ENCODE measurements at regions not wholly inside any gene's neighbourhood (a gene's known extent, or its start where the extent isn't known, plus 50 kb on each side); places are given as distances from the start of the nearest gene placed in this dataset.

DNA sequence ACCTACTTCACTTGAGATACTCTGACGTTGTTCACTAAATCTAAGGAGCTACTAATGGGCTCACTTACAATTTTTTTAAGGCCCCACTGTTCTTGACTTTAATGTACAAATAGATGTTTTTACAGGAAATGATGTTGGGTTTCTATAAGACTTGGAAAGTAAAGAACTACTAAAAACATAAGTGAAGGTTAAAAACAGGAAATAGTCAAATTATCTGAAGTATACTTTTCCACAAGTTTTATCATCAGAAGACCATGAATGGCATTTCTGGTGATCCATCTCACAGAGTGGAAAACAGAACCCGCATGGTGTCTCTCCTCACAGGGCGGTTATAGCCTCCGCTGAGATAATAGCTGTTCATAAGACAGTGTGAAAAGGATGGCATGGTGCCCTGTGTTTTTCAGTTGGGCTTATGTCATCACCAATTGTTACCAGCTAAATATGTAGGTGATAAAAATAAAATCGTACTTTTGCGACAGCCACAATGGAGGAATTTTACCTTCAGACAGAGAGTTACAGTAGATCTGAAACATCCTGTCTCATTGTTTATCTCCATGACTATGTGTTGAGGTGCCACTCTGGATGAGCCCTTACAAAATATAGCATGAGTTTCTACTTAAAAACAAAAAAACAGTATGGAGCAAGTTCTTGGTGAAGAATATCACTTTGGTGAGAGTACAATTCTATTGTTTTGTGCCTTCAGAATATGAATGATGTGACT, 462.4 kb downstream of the RAP2B start:
- H3K4me3 ChIP-seq (ENCODE audit: low read depth, low read length) = no peak overlapping the region
- TF ChIP-seq, protein P1, sequence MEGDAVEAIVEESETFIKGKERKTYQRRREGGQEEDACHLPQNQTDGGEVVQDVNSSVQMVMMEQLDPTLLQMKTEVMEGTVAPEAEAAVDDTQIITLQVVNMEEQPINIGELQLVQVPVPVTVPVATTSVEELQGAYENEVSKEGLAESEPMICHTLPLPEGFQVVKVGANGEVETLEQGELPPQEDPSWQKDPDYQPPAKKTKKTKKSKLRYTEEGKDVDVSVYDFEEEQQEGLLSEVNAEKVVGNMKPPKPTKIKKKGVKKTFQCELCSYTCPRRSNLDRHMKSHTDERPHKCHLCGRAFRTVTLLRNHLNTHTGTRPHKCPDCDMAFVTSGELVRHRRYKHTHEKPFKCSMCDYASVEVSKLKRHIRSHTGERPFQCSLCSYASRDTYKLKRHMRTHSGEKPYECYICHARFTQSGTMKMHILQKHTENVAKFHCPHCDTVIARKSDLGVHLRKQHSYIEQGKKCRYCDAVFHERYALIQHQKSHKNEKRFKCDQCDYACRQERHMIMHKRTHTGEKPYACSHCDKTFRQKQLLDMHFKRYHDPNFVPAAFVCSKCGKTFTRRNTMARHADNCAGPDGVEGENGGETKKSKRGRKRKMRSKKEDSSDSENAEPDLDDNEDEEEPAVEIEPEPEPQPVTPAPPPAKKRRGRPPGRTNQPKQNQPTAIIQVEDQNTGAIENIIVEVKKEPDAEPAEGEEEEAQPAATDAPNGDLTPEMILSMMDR (IDR thresholded peaks at IDR 0.05; ENCODE audit: borderline replicate concordance, insufficient read depth, low read depth, low read length) = no peak

DNA sequence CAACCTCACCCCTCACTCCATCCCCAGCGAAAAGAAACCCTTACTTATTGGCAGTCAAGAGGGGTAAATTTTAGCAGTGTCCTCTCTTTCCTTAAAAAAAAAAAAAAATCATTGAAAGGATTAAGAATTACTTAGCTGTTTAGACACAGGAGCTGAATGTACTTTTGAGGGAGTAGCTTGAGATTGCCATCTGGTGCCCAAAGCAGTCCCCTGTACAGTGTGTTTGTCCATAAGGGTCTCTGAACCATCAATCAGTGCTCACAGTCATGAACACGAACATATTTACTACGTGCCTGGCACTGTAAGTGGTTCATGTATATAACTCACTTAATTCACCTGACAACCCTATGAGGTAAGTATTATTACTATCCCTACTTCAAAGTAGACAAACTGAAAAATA, 463.5 kb downstream of the RAP2B start:
- TF ChIP-seq, protein P1 (IDR thresholded peaks at IDR 0.05; ENCODE audit: borderline replicate concordance, insufficient read depth, low read depth, low read length) = no peak

DNA sequence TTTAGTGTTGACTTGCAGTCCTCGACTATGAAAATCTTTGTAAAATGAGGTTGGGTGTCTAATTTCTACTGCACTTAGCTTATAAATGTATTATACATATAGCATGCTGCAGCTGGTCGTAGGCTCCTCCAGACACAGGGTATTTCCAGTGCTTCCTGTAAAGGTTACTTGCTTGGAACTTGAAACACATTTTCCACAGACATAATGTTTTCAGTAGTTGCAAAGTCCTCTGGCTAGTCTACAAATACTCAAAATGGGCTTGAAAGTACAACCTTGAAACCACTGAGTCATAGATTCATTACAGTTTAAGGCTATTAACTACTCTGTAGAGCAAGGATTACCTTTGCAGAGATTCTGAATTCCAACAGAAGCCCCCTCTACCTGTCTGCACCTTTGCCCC, 464.1 kb downstream of the RAP2B start:
- TF ChIP-seq, protein P1 (IDR thresholded peaks at IDR 0.05; ENCODE audit: borderline replicate concordance, insufficient read depth, low read depth, low read length) = no peak
- H3K4me3 ChIP-seq (ENCODE audit: low read depth, low read length) = no peak overlapping the region

More for the DNA sequence above, 463.5 kb downstream of the RAP2B start:
- H3K4me3 ChIP-seq (ENCODE audit: low read depth, low read length) = no peak overlapping the region

DNA sequence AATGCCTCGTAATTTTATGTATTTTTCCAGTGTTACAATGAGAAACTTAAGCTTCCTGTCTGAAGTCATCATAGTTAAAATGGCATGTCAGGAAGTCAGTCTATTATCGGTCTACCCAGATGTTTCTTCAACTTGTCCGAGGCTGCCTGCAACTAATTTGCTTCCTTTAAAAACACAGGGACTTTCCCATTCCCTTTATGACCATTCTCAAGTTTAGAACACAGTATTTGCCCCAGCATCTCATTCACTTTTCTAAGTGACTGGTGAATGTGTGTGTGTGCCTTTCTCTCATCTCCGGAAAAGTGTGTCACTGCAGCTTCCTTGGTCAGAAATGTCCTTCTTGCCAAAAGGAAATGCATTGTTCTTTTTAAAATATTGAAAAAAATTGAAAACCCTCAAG, 466.6 kb downstream of the RAP2B start:
- no peak overlapping the region for H3K4me3 ChIP-seq (ENCODE audit: low read depth, low read length)

DNA sequence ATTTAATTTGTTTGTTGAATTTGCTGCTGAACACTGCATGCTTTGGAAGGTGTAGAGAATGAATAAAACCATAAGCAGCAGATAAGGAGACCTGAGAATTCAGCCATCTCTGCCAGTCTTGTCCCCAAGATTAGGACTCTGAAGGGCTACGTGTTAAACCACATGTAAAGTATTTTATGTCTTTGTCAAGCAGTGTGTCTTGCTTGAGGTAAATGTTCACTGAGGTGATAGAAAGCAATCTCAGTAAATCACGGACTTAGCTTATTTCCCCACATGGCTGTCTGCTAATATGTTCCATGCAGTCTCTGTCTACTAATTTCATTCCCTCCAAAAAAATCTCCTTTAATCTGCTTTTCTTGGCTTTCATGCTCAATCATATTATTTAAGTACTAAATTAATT, 467.1 kb downstream of the RAP2B start:
- TF ChIP-seq, protein P1 (IDR thresholded peaks at IDR 0.05; ENCODE audit: borderline replicate concordance, insufficient read depth, low read depth, low read length) = no peak
- H3K4me3 ChIP-seq (ENCODE audit: low read depth, low read length) = no peak overlapping the region

More for the DNA sequence above, 466.6 kb downstream of the RAP2B start:
- TF ChIP-seq, protein P1 (IDR thresholded peaks at IDR 0.05; ENCODE audit: borderline replicate concordance, insufficient read depth, low read depth, low read length) = no peak

DNA sequence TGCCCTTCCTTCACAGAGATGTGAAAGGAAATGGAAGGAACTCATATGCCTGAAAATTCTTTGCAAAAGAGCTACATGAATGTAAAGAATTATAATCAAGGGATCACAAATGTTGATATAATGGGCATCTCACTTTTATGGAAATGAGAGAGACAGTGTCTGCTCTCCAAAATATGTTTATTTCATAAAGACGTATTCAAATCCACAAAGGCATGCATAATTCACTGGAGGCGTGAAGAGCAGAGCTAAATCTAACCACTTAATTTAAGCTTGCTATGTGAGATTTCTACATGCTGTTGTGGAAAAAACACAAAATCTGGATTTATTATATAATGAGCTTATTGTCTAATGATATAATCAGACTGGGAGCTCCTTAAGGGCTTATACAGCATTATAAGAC, 469.1 kb downstream of the RAP2B start:
- H3K4me3 ChIP-seq (ENCODE audit: low read depth, low read length) = no peak overlapping the region

DNA sequence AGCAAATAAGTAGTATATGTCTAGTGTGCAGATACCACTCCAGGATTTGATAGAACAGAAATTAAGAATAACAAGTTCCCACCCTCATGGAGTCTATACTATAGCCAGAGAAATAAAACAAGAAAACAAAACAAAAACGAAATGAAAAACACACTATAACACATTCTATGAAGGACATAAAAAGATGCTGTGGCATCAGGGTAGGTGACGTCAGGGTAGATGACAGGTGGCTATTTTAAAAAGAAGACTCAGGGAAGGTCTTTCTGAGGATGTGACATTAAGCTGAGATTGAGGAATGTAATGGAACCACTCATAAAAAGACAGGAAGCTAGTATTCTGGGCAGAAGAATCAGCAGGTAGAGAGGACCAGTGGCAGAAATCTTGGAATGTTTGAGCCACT, 469.6 kb downstream of the RAP2B start:
- TF ChIP-seq, protein P1 (IDR thresholded peaks at IDR 0.05; ENCODE audit: borderline replicate concordance, insufficient read depth, low read depth, low read length) = no peak
- H3K4me3 ChIP-seq (ENCODE audit: low read depth, low read length) = no peak overlapping the region

More for the DNA sequence above, 469.1 kb downstream of the RAP2B start:
- TF ChIP-seq, protein P1 (IDR thresholded peaks at IDR 0.05; ENCODE audit: borderline replicate concordance, insufficient read depth, low read depth, low read length) = no peak

Measured in GM12875 (cell line).